ENCODE measurements at regions not wholly inside any gene's neighbourhood (a gene's known extent, or its start where the extent isn't known, plus 50 kb on each side); places are given as distances from the start of the nearest gene placed in this dataset.

GRCh38 chr22:47444746-47445065 lies 682.3 kb downstream of the TBC1D22A start:
- ATAC-seq (no peak), DNase-seq (peak in 1 of 5 donors; percentile 47)
- Histone ChIP-seq H3K4me3 (no peak overlapping the region), H3K27me3 (peaks cover 0 to 5% (median 0%) of the 10 kb centered on the region in 9 donors), H3K36me3 (no peaks in the 10 kb centered on the region), H3K9me3 (peaks cover 0 to 11% (median 0%) of the 10 kb centered on the region in 12 donors), H3K27ac (no peak overlapping the region), H3K4me1 (no peaks in the 10 kb centered on the region)
- TF ChIP-seq POLR2A (IDR thresholded peaks at IDR 0.05) (no peak), CTCF (IDR thresholded peaks at IDR 0.05) (no peak)
- 82 to 86% (median 85%) methylated on average over 2 to 6 of the region's 6 CpGs for WGBS, 4 donors
- intact Hi-C loops (cut with DNase I) = no loop called here

GRCh38 chr22:47443836-47444745 lies 681.6 kb downstream of the TBC1D22A start:
- no peak for TF ChIP-seq POLR2A (IDR thresholded peaks at IDR 0.05)
- no peak for TF ChIP-seq CTCF (IDR thresholded peaks at IDR 0.05)
- peaks cover 0 to 12% (median 0%) of the 10 kb centered on the region in 12 donors for H3K9me3 ChIP-seq
- ATAC-seq (no peak), DNase-seq (no peak)
- H3K36me3 ChIP-seq = no peaks in the 10 kb centered on the region
- WGBS, 4 donors = 70 to 78% (median 74%) methylated on average over 15 to 16 of the region's 16 CpGs
- intact Hi-C loops (cut with DNase I) = no loop called here
- H3K27me3 ChIP-seq = peaks cover 0 to 5% (median 0%) of the 10 kb centered on the region in 9 donors
- no peaks in the 10 kb centered on the region for H3K4me1 ChIP-seq
- H3K27ac ChIP-seq = no peak overlapping the region
- H3K4me3 ChIP-seq = no peak overlapping the region

- TF ChIP-seq POLR2A (IDR thresholded peaks at IDR 0.05) = no peak
- no peak for TF ChIP-seq CTCF (IDR thresholded peaks at IDR 0.05)
- H3K27me3 ChIP-seq = peaks cover 0 to 5% (median 0%) of the 10 kb centered on the region in 9 donors
- no peak overlapping the region for H3K4me3 ChIP-seq
- DNase-seq (no peak), ATAC-seq (no peak)
- intact Hi-C loops (cut with DNase I) = no loop called here
- no peaks in the 10 kb centered on the region for H3K4me1 ChIP-seq
- 74 to 90% (median 81%) methylated on average over 5 to 6 of the region's 6 CpGs for WGBS, 4 donors
- H3K36me3 ChIP-seq = no peaks in the 10 kb centered on the region
- no peak overlapping the region for H3K27ac ChIP-seq
- H3K9me3 ChIP-seq = peaks cover 0 to 17% (median under 1%) of the 10 kb centered on the region in 12 donors
Measured at GRCh38 chr22:47442821-47443220, 680.4 kb downstream of the TBC1D22A start.

GRCh38 chr22:47439643-47440265 lies 677.3 kb downstream of the TBC1D22A start:
- intact Hi-C loops (cut with DNase I) = no loop called here
- 83 to 87% (median 85%) methylated on average over 17 of the region's 17 CpGs for WGBS, 4 donors

More at GRCh38 chr22:47439643-47440265, 677.3 kb downstream of the TBC1D22A start:
- ATAC-seq (no peak), DNase-seq (no peak)
- H3K4me3 ChIP-seq = no peak overlapping the region
- no peak for TF ChIP-seq POLR2A (IDR thresholded peaks at IDR 0.05)
- TF ChIP-seq CTCF (IDR thresholded peaks at IDR 0.05) = no peak
- no peak overlapping the region for H3K27ac ChIP-seq
- no peaks in the 10 kb centered on the region for H3K36me3 ChIP-seq
- H3K27me3 ChIP-seq = peaks cover 0 to 4% (median 0%) of the 10 kb centered on the region in 9 donors
- H3K9me3 ChIP-seq = peaks cover 0 to 28% (median 3%) of the 10 kb centered on the region in 12 donors
- no peaks in the 10 kb centered on the region for H3K4me1 ChIP-seq

Data from heart left ventricle (tissue), 16 donors.